Vagina (tissue), 2 donors: ENCODE measurements at regions not wholly inside any gene's neighbourhood (a gene's known extent, or its start where the extent isn't known, plus 50 kb on each side); places are given as distances from the start of the nearest gene placed in this dataset.

Experiments used
- CTCF ChIP-seq, 3 experiments: fragments of 450-650 bp in 2 of 3; fragments of 200-600 bp in 1 of 3; sonication (generic) in 1 of 3; IDR thresholded peaks; one replicate each; pipeline ENCODE4 v1.5.1; 2017 to 2019; ENCODE audit warnings: antibody characterized with exemption in 3 of 3, mild to moderate bottlenecking in 2 of 3, moderate library complexity in 2 of 3
- POLR2AphosphoS5 ChIP-seq, 2 donors: sonication (generic); formaldehyde crosslinking; IDR thresholded peaks; one replicate each; pipeline ENCODE4 v1.9.0; 2017; ENCODE audit warnings: antibody characterized with exemption in 2 of 2, mild to moderate bottlenecking in 2 of 2, low read depth in 1 of 2; ENCODE audit not compliant: insufficient read depth in 1 of 2

GRCh38 chr6:105760746-105761145 lies 325.4 kb upstream of the PRDM1 start:
- TF ChIP-seq CTCF (IDR thresholded peaks at IDR 0.05) (no peak), POLR2AphosphoS5 (IDR thresholded peaks at IDR 0.05; ENCODE audit: insufficient read depth in 1 of 2, low read depth in 1 of 2) (no peak)
